Panc1 (cell line): ENCODE measurements at regions not wholly inside any gene's neighbourhood (a gene's known extent, or its start where the extent isn't known, plus 50 kb on each side); places are given as distances from the start of the nearest gene placed in this dataset.
"Not testable (repeated sequence)": the region's sequence is repeated elsewhere in the genome, so short reads cannot be mapped to it uniquely, and the experiment has no call there.

Experiments
- CTCF ChIP-seq: fragments of 450-650 bp; IDR thresholded peaks from 2 replicates; pipeline ENCODE4 v1.5.1; 2017; ENCODE audit warnings: mild to moderate bottlenecking
- POLR2AphosphoS5 ChIP-seq: IDR thresholded peaks from 2 replicates; pipeline ENCODE4 v1.6.1; 2012; ENCODE audit warnings: mild to moderate bottlenecking, low read depth, low read length, moderate library complexity
- REST ChIP-seq, 2 experiments: IDR thresholded peaks; 2 replicates each; pipeline ENCODE4 v1.6.1; 2011 to 2012; ENCODE audit warnings: low read depth in 2 of 2, control low read depth in 1 of 2, low read length in 1 of 2, mild to moderate bottlenecking in 1 of 2, moderate library complexity in 1 of 2; ENCODE audit not compliant: insufficient read depth in 1 of 2
- SIN3A ChIP-seq: IDR thresholded peaks from 2 replicates; pipeline ENCODE4 v1.6.1; 2012; ENCODE audit warnings: low read depth, mild to moderate bottlenecking, low read length, moderate library complexity, borderline replicate concordance; ENCODE audit not compliant: insufficient read depth

GRCh38 chr20:4310616-4311015, 61.5 kb upstream of the ADRA1D start:
- TF ChIP-seq REST (IDR thresholded peaks at IDR 0.05; ENCODE audit: insufficient read depth in 1 of 2, low read depth in 2 of 2, low read length in 1 of 2); CTCF; POLR2AphosphoS5; SIN3A: not testable (repeated sequence)
